OCI-LY7 (cell line): ENCODE measurements at regions not wholly inside any gene's neighbourhood (a gene's known extent, or its start where the extent isn't known, plus 50 kb on each side); places are given as distances from the start of the nearest gene placed in this dataset.

Experiments
- BruUV-seq: library from RNA; stranded (reverse); fragments of 400-500 nt; replicated peaks from 2 replicates; lab custom pipeline; 2021; lab: Mats Ljungman, UMichigan
- CTCF ChIA-PET: fragments of 300-600 bp; sonication (Branson Sonifier 250); formaldehyde crosslinking; loops from one replicate; lab custom pipeline; 2022; ENCODE audit warnings: antibody characterized with exemption; ENCODE audit not compliant: unreplicated experiment; lab: Charles Lee
- POLR2A ChIA-PET: fragments of 300-600 bp; sonication (Branson Sonifier 250); formaldehyde crosslinking; loops from one replicate; lab custom pipeline; 2022; ENCODE audit warnings: antibody characterized with exemption; lab: Charles Lee
- DNase-seq: peaks from one replicate; pipeline ENCODE4 v3.0.0-alpha.2; 2015; ENCODE audit warnings: low spot score
- H2AFZ ChIP-seq: fragments of 200-600 bp; sonication (generic), shearing (Covaris generic); 2 replicates; pipeline ENCODE4 v1.6.1; 2014; ENCODE audit warnings: mild to moderate bottlenecking, antibody characterized with exemption, low read length, moderate library complexity
- H3K27ac ChIP-seq: fragments of 200-600 bp; sonication (generic); 2 replicates; pipeline ENCODE4 v1.5.1; 2014; ENCODE audit warnings: mixed run types, low read depth, mild to moderate bottlenecking, moderate library complexity, low read length, inconsistent platforms; ENCODE audit not compliant: poor library complexity, severe bottlenecking
- H3K36me3 ChIP-seq: fragments of 200-600 bp; sonication (generic); 2 replicates; pipeline ENCODE4 v1.6.1; 2014; ENCODE audit warnings: mild to moderate bottlenecking, antibody characterized with exemption, low read length, moderate library complexity, mixed read lengths; ENCODE audit not compliant: insufficient read depth
- H3K4me1 ChIP-seq: fragments of 200-600 bp; sonication (generic); 2 replicates; pipeline ENCODE4 v1.5.1; 2014; ENCODE audit warnings: mild to moderate bottlenecking, low read length; ENCODE audit not compliant: insufficient read depth, poor library complexity, severe bottlenecking
- H3K4me2 ChIP-seq: fragments of 200-600 bp; sonication (generic); 2 replicates; pipeline ENCODE4 v1.6.1; 2014; ENCODE audit warnings: mild to moderate bottlenecking, low read length
- H3K4me3 ChIP-seq: fragments of 200-600 bp; sonication (generic); 2 replicates; pipeline ENCODE4 v1.5.1; 2014; ENCODE audit warnings: mild to moderate bottlenecking, low read depth, low read length; ENCODE audit not compliant: poor library complexity, severe bottlenecking
- H3K79me2 ChIP-seq: fragments of 200-600 bp; sonication (generic); 2 replicates; pipeline ENCODE4 v1.6.1; 2016; ENCODE audit warnings: low read depth, mild to moderate bottlenecking, low read length, moderate library complexity, mixed read lengths; ENCODE audit not compliant: insufficient read depth
- H3K9me2 ChIP-seq: fragments of 200-600 bp; sonication (generic); 2 replicates; pipeline ENCODE4 v1.6.1; 2016; ENCODE audit warnings: mild to moderate bottlenecking, low read length, mixed read lengths; ENCODE audit not compliant: insufficient read depth
- H3K9me3 ChIP-seq: fragments of 200-600 bp; sonication (generic); 2 replicates; pipeline ENCODE4 v1.6.1; 2014; ENCODE audit warnings: mild to moderate bottlenecking, mixed run types, low read length, mixed read lengths
- H4K20me1 ChIP-seq: fragments of 200-600 bp; sonication (generic); 2 replicates; pipeline ENCODE4 v1.6.1; 2014; ENCODE audit warnings: mild to moderate bottlenecking, antibody characterized with exemption, low read length, moderate library complexity, mixed read lengths; ENCODE audit not compliant: insufficient read depth
- EZH2phosphoT487 ChIP-seq: fragments of 200-600 bp; sonication (generic); IDR thresholded peaks from 2 replicates; pipeline ENCODE4 v1.6.1; 2018; ENCODE audit warnings: low read depth, borderline replicate concordance, mild to moderate bottlenecking, mixed run types, antibody characterized with exemption, low read length, moderate library complexity, mixed read lengths
- intact Hi-C: fragments of 100-400 bp; cut with micrococcal nuclease; formaldehyde crosslinking; loops from one replicate; pipeline ENCODE4 v1.10.0; 2022; ENCODE audit not compliant: unreplicated experiment
- TF ChIP-seq, protein P1 (sequence below): fragments of 200-600 bp; sonication (generic); conservative IDR thresholded peaks from 2 replicates; pipeline ENCODE4 v1.5.1; 2014; ENCODE audit warnings: mild to moderate bottlenecking, antibody characterized with exemption, low read length, moderate library complexity, mixed read lengths

DNA sequence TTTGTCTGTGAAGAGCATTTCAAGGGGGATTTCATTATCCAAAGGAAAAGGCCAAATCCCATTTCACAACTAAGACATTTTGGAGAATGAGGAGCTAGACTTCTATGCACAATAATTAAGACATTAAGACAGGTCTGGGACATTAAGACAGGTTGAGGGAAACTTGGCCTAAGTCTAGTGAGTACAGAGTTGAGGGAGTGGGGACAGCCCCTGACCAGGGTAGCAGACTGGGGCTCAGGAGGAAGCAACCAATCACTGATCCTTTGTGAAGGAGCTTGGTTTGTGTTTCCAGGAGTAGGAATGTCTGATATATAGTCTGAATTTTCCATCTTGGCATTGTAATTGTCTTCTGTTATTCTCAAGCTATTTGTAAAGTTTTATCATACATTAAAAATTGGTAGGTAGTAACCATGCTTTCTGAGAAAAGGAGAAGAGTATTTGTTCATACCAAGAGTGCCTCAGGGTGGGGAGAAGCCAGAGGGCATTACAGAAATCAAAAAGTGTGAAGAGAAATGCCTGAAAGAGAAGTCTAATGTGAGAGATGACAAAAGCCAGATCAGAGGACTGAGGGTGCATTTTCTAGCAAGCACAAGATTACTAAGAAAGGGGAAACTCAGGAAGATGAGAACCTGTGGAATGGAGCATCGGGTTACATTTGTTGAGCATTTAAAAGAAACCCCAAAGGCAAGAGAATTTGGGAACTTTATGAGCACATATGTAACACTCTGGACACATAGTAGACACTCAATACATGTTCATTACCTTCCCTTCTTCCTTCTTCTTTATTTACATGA lies 189.3 kb upstream of the PIK3R1 start:
- Histone ChIP-seq H3K27ac (no peak overlapping the region), H2AFZ (no peak overlapping the region), H3K4me1 (no peaks in the 10 kb centered on the region), H3K36me3 (no peaks in the 10 kb centered on the region), H3K9me3 (no peaks in the 10 kb centered on the region), H3K9me2 (no peaks in the 10 kb centered on the region), H3K79me2 (no peaks in the 10 kb centered on the region), H3K4me3 (no peak overlapping the region), H3K4me2 (no peak overlapping the region), H4K20me1 (no peaks in the 10 kb centered on the region)
- ChIA-PET CTCF (interaction anchor here (0.6 kb wide), 1 partner anchor 11 kb away, joined by 4 read pairs; no protein-coding TSS in a partner anchor), POLR2A (interaction anchor here (0.5 kb wide), 1 partner anchor 102 kb away, joined by 3 read pairs; no protein-coding TSS in a partner anchor)
- BruUV-seq, result no TSS peak
- TF ChIP-seq, protein P1, sequence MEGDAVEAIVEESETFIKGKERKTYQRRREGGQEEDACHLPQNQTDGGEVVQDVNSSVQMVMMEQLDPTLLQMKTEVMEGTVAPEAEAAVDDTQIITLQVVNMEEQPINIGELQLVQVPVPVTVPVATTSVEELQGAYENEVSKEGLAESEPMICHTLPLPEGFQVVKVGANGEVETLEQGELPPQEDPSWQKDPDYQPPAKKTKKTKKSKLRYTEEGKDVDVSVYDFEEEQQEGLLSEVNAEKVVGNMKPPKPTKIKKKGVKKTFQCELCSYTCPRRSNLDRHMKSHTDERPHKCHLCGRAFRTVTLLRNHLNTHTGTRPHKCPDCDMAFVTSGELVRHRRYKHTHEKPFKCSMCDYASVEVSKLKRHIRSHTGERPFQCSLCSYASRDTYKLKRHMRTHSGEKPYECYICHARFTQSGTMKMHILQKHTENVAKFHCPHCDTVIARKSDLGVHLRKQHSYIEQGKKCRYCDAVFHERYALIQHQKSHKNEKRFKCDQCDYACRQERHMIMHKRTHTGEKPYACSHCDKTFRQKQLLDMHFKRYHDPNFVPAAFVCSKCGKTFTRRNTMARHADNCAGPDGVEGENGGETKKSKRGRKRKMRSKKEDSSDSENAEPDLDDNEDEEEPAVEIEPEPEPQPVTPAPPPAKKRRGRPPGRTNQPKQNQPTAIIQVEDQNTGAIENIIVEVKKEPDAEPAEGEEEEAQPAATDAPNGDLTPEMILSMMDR, result no peak
- TF ChIP-seq EZH2phosphoT487, result no peak
- DNase-seq, result no peak
- intact Hi-C loops, result no loop called here

DNA sequence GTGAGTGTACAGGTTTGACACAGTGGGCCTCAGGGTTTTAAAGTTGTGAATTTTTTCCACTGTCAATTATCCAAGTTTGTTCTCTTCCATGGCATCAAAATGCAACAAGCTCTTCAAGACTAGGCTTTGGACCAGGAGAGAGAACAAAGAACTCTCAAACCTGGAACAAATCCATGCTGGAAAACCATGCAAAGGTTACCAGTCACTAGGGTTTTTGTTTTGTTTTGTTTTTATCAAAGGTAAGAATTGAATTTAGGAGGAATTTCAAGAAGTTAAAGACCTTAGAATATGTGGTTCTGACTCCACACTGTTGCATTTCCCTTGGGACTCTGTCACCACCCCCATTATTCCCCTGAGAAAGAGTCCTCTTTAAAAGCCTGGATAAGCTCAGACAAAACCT lies 191.1 kb upstream of the PIK3R1 start:
- ChIA-PET CTCF (no interaction called here), POLR2A (no interaction called here)
- DNase-seq, result no peak
- H3K4me2 ChIP-seq, result no peak overlapping the region
- H3K9me2 ChIP-seq, result no peaks in the 10 kb centered on the region
- TF ChIP-seq, protein P1, result no peak
- no peak for TF ChIP-seq EZH2phosphoT487
- intact Hi-C loops, result no loop called here
- H4K20me1 ChIP-seq, result no peaks in the 10 kb centered on the region
- no peaks in the 10 kb centered on the region for H3K36me3 ChIP-seq
- H3K79me2 ChIP-seq, result no peaks in the 10 kb centered on the region
- no peaks in the 10 kb centered on the region for H3K9me3 ChIP-seq
- no peak overlapping the region for H2AFZ ChIP-seq
- no TSS peak for BruUV-seq
- no peak overlapping the region for H3K27ac ChIP-seq
- no peaks in the 10 kb centered on the region for H3K4me1 ChIP-seq
- no peak overlapping the region for H3K4me3 ChIP-seq

DNA sequence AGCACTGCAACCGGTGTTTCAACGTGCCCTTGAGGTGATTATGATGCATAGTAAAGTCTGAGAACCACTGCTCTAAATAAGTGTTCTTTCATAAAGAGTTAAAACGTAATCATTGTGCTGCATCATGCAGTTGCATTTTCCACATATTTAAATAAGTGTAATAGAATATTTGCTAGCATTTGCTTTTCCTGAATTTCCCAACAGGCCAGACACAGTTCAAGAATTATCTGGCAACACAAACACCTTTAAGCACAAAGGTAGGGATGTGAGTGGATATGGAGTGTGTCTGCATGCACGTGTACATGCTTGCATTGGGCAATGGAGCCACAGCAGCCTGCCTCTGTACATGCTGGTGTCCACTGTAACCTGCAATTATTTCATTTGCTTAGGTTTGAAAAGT lies 193.6 kb upstream of the PIK3R1 start:
- ChIA-PET CTCF (no interaction called here), POLR2A (interaction anchor here (0.7 kb wide), 1 partner anchor 9 kb away, joined by 4 read pairs; no protein-coding TSS in a partner anchor)
- Histone ChIP-seq H3K4me1 (no peaks in the 10 kb centered on the region), H2AFZ (no peak overlapping the region), H3K27ac (no peak overlapping the region), H3K36me3 (no peaks in the 10 kb centered on the region), H3K9me3 (no peaks in the 10 kb centered on the region), H3K4me3 (no peak overlapping the region), H4K20me1 (no peaks in the 10 kb centered on the region), H3K9me2 (no peaks in the 10 kb centered on the region), H3K4me2 (no peak overlapping the region), H3K79me2 (no peaks in the 10 kb centered on the region)
- BruUV-seq, result no TSS peak
- DNase-seq, result no peak
- intact Hi-C loops, result no loop called here
- no peak for TF ChIP-seq EZH2phosphoT487
- TF ChIP-seq, protein P1, result no peak
